Aorta (tissue), 5 donors: ENCODE measurements at regions not wholly inside any gene's neighbourhood (a gene's known extent, or its start where the extent isn't known, plus 50 kb on each side); places are given as distances from the start of the nearest gene placed in this dataset.

ENCODE experiments used
- ATAC-seq: fragments of 200-7000 bp; cut with Tn5 transposase; one replicate; pipeline ENCODE4 v1.9.1; 2022; ENCODE audit warnings: moderate library complexity; ENCODE audit not compliant: low FRiP score
- DNase-seq, 2 donors: peaks; one replicate each; pipeline ENCODE4 v3.0.0-alpha.2; 2020
- H3K27ac ChIP-seq, 2 donors: one replicate each; pipeline ENCODE4 v1.5.1; 2013; ENCODE audit warnings: low read length in 2 of 2, mild to moderate bottlenecking in 2 of 2, moderate library complexity in 2 of 2, control low read depth in 1 of 2, inconsistent platforms in 1 of 2, low read depth in 1 of 2
- H3K27me3 ChIP-seq, 2 donors: one replicate each; pipeline ENCODE4 v1.6.1; 2013; ENCODE audit warnings: control low read depth in 1 of 2, low read length in 1 of 2, mild to moderate bottlenecking in 1 of 2, moderate library complexity in 1 of 2; ENCODE audit not compliant: insufficient read depth in 2 of 2, control insufficient read depth in 1 of 2
- H3K36me3 ChIP-seq, 2 donors: one replicate each; pipeline ENCODE4 v1.6.1; 2013; ENCODE audit warnings: control low read depth in 1 of 2, low read length in 1 of 2, mild to moderate bottlenecking in 1 of 2; ENCODE audit not compliant: insufficient read depth in 2 of 2, control insufficient read depth in 1 of 2
- H3K4me1 ChIP-seq, 2 donors: one replicate each; pipeline ENCODE4 v1.6.1; 2013; ENCODE audit warnings: low read length in 2 of 2, control low read depth in 1 of 2, mild to moderate bottlenecking in 1 of 2, moderate library complexity in 1 of 2; ENCODE audit not compliant: insufficient read depth in 2 of 2, control insufficient read depth in 1 of 2
- H3K4me3 ChIP-seq, 2 donors: one replicate each; pipeline ENCODE4 v1.5.1; 2013; ENCODE audit warnings: low read length in 2 of 2, control low read depth in 1 of 2, mild to moderate bottlenecking in 1 of 2
- H3K9me3 ChIP-seq: one replicate; pipeline ENCODE4 v1.6.1; 2013; ENCODE audit warnings: mild to moderate bottlenecking, low read length; ENCODE audit not compliant: control insufficient read depth
- WGBS, 2 donors: extraction: QIAGEN DNeasy Blood & Tissue Kit; methylation state at CpG; one replicate each; pipeline ENCODE4 v1.1.7; 2013; 5-methylcytosine and 5-hydroxymethylcytosine counted together
- intact Hi-C, 2 donors: fragments of 100-400 bp; cut with DNase I; formaldehyde crosslinking; loops; one replicate each; pipeline versions ENCODE4 v1.14.2 to v1.15.0; 2022
- donor health status: healthy with polysubstance abuse.
- donor health status: Bipolar disorder and iron deficiency.
- donor health status: DM: no; HTN: no; CAD: no.
- donor health status: DM: no; HTN: no; CAD: no.
- donor health status: DM: yes; HTN: yes; CAD: no.

GRCh38 chr4:138452826-138453225 lies 210.7 kb upstream of the SLC7A11 start:
- Histone ChIP-seq H3K36me3 (no peaks in the 10 kb centered on the region), H3K27me3 (no peaks in the 10 kb centered on the region), H3K27ac (no peak overlapping the region), H3K4me1 (no peaks in the 10 kb centered on the region), H3K4me3 (no peak overlapping the region), H3K9me3 (no peaks in the 10 kb centered on the region)
- DNase-seq = no peak
- no peak for ATAC-seq
- 95 to 98% methylated on average over 2 of the region's 2 CpGs for WGBS, 2 donors
- intact Hi-C loops = no loop called here

GRCh38 chr4:138451276-138451663 lies 209.1 kb upstream of the SLC7A11 start:
- Histone ChIP-seq H3K9me3 (no peaks in the 10 kb centered on the region), H3K27me3 (no peaks in the 10 kb centered on the region), H3K27ac (no peak overlapping the region), H3K36me3 (no peaks in the 10 kb centered on the region), H3K4me1 (no peaks in the 10 kb centered on the region), H3K4me3 (no peak overlapping the region)
- ATAC-seq = no peak
- DNase-seq = no peak
- WGBS, 2 donors = 63 to 75% methylated on average over 1 of the region's 1 CpG
- intact Hi-C loops = no loop called here

GRCh38 chr4:138450546-138451275 lies 208.6 kb upstream of the SLC7A11 start:
- no peaks in the 10 kb centered on the region for H3K36me3 ChIP-seq
- H3K27me3 ChIP-seq = no peaks in the 10 kb centered on the region
- no peaks in the 10 kb centered on the region for H3K9me3 ChIP-seq
- H3K4me1 ChIP-seq = no peaks in the 10 kb centered on the region
- WGBS, 2 donors = 55 to 57% methylated on average over 3 of the region's 3 CpGs
- H3K4me3 ChIP-seq = no peak overlapping the region
- ATAC-seq (no peak), DNase-seq (no peak)
- intact Hi-C loops = no loop called here
- no peak overlapping the region for H3K27ac ChIP-seq

- Histone ChIP-seq H3K27me3 (no peaks in the 10 kb centered on the region), H3K4me1 (no peaks in the 10 kb centered on the region), H3K9me3 (no peaks in the 10 kb centered on the region), H3K27ac (no peak overlapping the region), H3K4me3 (no peak overlapping the region), H3K36me3 (no peaks in the 10 kb centered on the region)
- no peak for ATAC-seq
- no peak for DNase-seq
- intact Hi-C loops = no loop called here
- WGBS, 2 donors = 35 to 44% methylated on average over 3 of the region's 3 CpGs
Observed at GRCh38 chr4:138449938-138450337, 207.8 kb upstream of the SLC7A11 start.

- Histone ChIP-seq H3K27ac (no peak overlapping the region), H3K27me3 (no peaks in the 10 kb centered on the region), H3K36me3 (no peaks in the 10 kb centered on the region), H3K4me3 (no peak overlapping the region), H3K9me3 (no peaks in the 10 kb centered on the region), H3K4me1 (no peaks in the 10 kb centered on the region)
- DNase-seq = no peak
- intact Hi-C loops = no loop called here
- 88 to 91% methylated on average over 1 of the region's 1 CpG for WGBS, 2 donors
- ATAC-seq = no peak
Observed at GRCh38 chr4:138448169-138448568, 206.0 kb upstream of the SLC7A11 start.

GRCh38 chr4:138446456-138446855 lies 204.3 kb upstream of the SLC7A11 start:
- no peak overlapping the region for H3K4me3 ChIP-seq
- DNase-seq = no peak
- H3K27ac ChIP-seq = no peak overlapping the region
- 48 to 66% methylated on average over 5 of the region's 5 CpGs for WGBS, 2 donors
- ATAC-seq = no peak
- intact Hi-C loops = no loop called here
- no peaks in the 10 kb centered on the region for H3K4me1 ChIP-seq
- H3K36me3 ChIP-seq = no peaks in the 10 kb centered on the region
- H3K9me3 ChIP-seq = no peaks in the 10 kb centered on the region
- H3K27me3 ChIP-seq = no peaks in the 10 kb centered on the region

GRCh38 chr4:138445098-138445497 lies 202.9 kb upstream of the SLC7A11 start:
- Histone ChIP-seq H3K27me3 (no peaks in the 10 kb centered on the region), H3K36me3 (no peaks in the 10 kb centered on the region), H3K27ac (no peak overlapping the region), H3K9me3 (no peaks in the 10 kb centered on the region), H3K4me3 (no peak overlapping the region), H3K4me1 (no peaks in the 10 kb centered on the region)
- intact Hi-C loops = no loop called here
- ATAC-seq (no peak), DNase-seq (no peak)
- WGBS, 2 donors = 25 to 64% methylated on average over 3 of the region's 3 CpGs

- no peak for ATAC-seq
- H3K36me3 ChIP-seq = no peaks in the 10 kb centered on the region
- intact Hi-C loops = no loop called here
- H3K4me3 ChIP-seq = no peak overlapping the region
- no peaks in the 10 kb centered on the region for H3K9me3 ChIP-seq
- no peaks in the 10 kb centered on the region for H3K27me3 ChIP-seq
- no peak overlapping the region for H3K27ac ChIP-seq
- H3K4me1 ChIP-seq = no peaks in the 10 kb centered on the region
- no peak for DNase-seq
- 85 to 93% methylated on average over 2 of the region's 2 CpGs for WGBS, 2 donors
Observed at GRCh38 chr4:138444260-138444659, 202.1 kb upstream of the SLC7A11 start.

GRCh38 chr4:138439143-138439581 lies 197.0 kb upstream of the SLC7A11 start:
- H3K27me3 ChIP-seq = no peaks in the 10 kb centered on the region
- intact Hi-C loops = no loop called here
- no peak for ATAC-seq
- DNase-seq = no peak
- H3K4me3 ChIP-seq = no peak overlapping the region
- H3K4me1 ChIP-seq = peaks cover 3% of the 10 kb centered on the region in 2 donors
- no peaks in the 10 kb centered on the region for H3K36me3 ChIP-seq
- H3K27ac ChIP-seq = no peak overlapping the region
- 11 to 14% methylated on average over 5 of the region's 5 CpGs for WGBS, 2 donors
- no peaks in the 10 kb centered on the region for H3K9me3 ChIP-seq
